CD4-positive, CD25-positive, alpha-beta regulatory T cell (primary cell): ENCODE measurements at regions not wholly inside any gene's neighbourhood (a gene's known extent, or its start where the extent isn't known, plus 50 kb on each side); places are given as distances from the start of the nearest gene placed in this dataset.

ENCODE experiments used
- ATAC-seq, 2 donors: fragments of 150-1000 bp; cut with Tn5 transposase; one replicate each; pipeline ENCODE4 v1.10.0; 2021; ENCODE audit warnings: low read depth in 2 of 2, moderate number of reproducible peaks in 2 of 2, moderate library complexity in 1 of 2
- DNase-seq, 3 donors: peaks; one replicate each; pipeline versions ENCODE4 v3.0.0 to v3.0.0-alpha.2; 2012 to 2022; ENCODE audit warnings: mixed read lengths in 1 of 3
- H3K27ac ChIP-seq: one replicate; pipeline ENCODE4 v1.7.0; 2013; ENCODE audit warnings: mild to moderate bottlenecking, low read length; ENCODE audit not compliant: insufficient read depth, poor library complexity, severe bottlenecking
- H3K27me3 ChIP-seq: one replicate; pipeline ENCODE4 v1.7.0; 2013; ENCODE audit warnings: low read length; ENCODE audit not compliant: control insufficient read depth, insufficient read depth
- H3K36me3 ChIP-seq: one replicate; pipeline ENCODE4 v1.7.0; 2013; ENCODE audit warnings: mild to moderate bottlenecking, low read length, moderate library complexity; ENCODE audit not compliant: control insufficient read depth, insufficient read depth
- H3K4me1 ChIP-seq: 2 replicates; pipeline ENCODE4 v1.7.0; 2013; ENCODE audit warnings: mild to moderate bottlenecking, low read length; ENCODE audit not compliant: insufficient read depth, control insufficient read depth, poor library complexity, severe bottlenecking
- H3K4me3 ChIP-seq: one replicate; pipeline ENCODE4 v1.7.0; 2013; ENCODE audit warnings: low read depth, mild to moderate bottlenecking, low read length, moderate library complexity
- H3K9me3 ChIP-seq, 2 experiments: 1 replicate in 1 of 2; 2 replicates in 1 of 2; pipeline ENCODE4 v1.7.0; 2013; ENCODE audit warnings: low read length in 2 of 2, mild to moderate bottlenecking in 1 of 2, moderate library complexity in 1 of 2; ENCODE audit not compliant: control insufficient read depth in 2 of 2
- H3K27ac Mint-ChIP-seq, 3 donors: one replicate each; pipeline ENCODE4 v1.8.0; 2020 to 2022; ENCODE audit warnings: mild to moderate bottlenecking in 3 of 3, mixed read lengths in 3 of 3, moderate library complexity in 2 of 3
- H3K27me3 Mint-ChIP-seq: one replicate; pipeline ENCODE4 v1.8.0; 2022; ENCODE audit warnings: mild to moderate bottlenecking, mixed read lengths
- H3K36me3 Mint-ChIP-seq: one replicate; pipeline ENCODE4 v1.8.0; 2020; ENCODE audit warnings: mixed read lengths
- H3K4me1 Mint-ChIP-seq, 4 donors: one replicate each; pipeline ENCODE4 v1.8.0; 2020 to 2022; ENCODE audit warnings: mixed read lengths in 4 of 4, mild to moderate bottlenecking in 1 of 4
- H3K4me3 Mint-ChIP-seq, 4 donors: one replicate each; pipeline ENCODE4 v1.8.0; 2020 to 2022; ENCODE audit warnings: mild to moderate bottlenecking in 4 of 4, mixed read lengths in 4 of 4, moderate library complexity in 3 of 4
- H3K9me3 Mint-ChIP-seq, 7 donors: one replicate each; pipeline ENCODE4 v1.8.0; 2020 to 2022; ENCODE audit warnings: mixed read lengths in 7 of 7, mild to moderate bottlenecking in 3 of 7, moderate library complexity in 2 of 7

- no peaks in the 10 kb centered on the region for H3K4me1 ChIP-seq
- H3K4me3 Mint-ChIP-seq: no peak overlapping the region
- ATAC-seq (no peak), DNase-seq (no peak)
- H3K36me3 ChIP-seq: no peaks in the 10 kb centered on the region
- no peaks in the 10 kb centered on the region for H3K27me3 ChIP-seq
- no peaks in the 10 kb centered on the region for H3K27me3 Mint-ChIP-seq
- H3K36me3 Mint-ChIP-seq: no peaks in the 10 kb centered on the region
- H3K9me3 Mint-ChIP-seq: peaks cover 0 to 18% (median 8%) of the 10 kb centered on the region in 7 donors
- no peak overlapping the region for H3K27ac Mint-ChIP-seq
- H3K4me3 ChIP-seq: no peak overlapping the region
- no peaks in the 10 kb centered on the region for H3K9me3 ChIP-seq
- no peak overlapping the region for H3K27ac ChIP-seq
- H3K4me1 Mint-ChIP-seq: no peaks in the 10 kb centered on the region
These were observed 125.3 kb upstream of the PDHA2 start for GRCh38 chr4:95714571-95714970.

DNA sequence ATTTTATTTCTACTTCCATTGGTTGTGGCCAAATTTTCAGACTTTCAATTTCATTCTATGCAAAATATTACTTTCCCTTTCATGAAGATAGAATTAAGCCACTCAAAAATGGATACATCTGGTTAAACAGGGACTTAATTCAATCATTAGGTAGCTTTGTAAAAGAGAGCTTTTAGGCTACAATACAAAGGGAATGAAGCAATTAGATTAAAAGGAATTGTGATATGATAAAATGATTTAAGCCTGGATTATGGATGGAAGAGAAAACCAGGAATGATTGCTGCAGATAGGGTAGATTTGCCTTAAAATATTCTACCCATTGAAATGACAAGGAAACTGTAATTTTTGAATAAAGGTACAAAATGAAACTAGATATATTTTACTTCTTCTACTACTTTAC, 134.6 kb upstream of the PDHA2 start:
- Mint-ChIP-seq H3K9me3 (peaks cover 0 to 8% (median 5%) of the 10 kb centered on the region in 7 donors), H3K27me3 (no peaks in the 10 kb centered on the region), H3K36me3 (no peaks in the 10 kb centered on the region), H3K27ac (no peak overlapping the region), H3K4me3 (no peak overlapping the region), H3K4me1 (no peaks in the 10 kb centered on the region)
- H3K4me1 ChIP-seq: no peaks in the 10 kb centered on the region
- no peaks in the 10 kb centered on the region for H3K36me3 ChIP-seq
- DNase-seq: no peak
- no peaks in the 10 kb centered on the region for H3K27me3 ChIP-seq
- no peak overlapping the region for H3K27ac ChIP-seq
- no peaks in the 10 kb centered on the region for H3K9me3 ChIP-seq
- ATAC-seq: no peak
- no peak overlapping the region for H3K4me3 ChIP-seq

- peaks cover 0 to 15% (median 2%) of the 10 kb centered on the region in 7 donors for H3K9me3 Mint-ChIP-seq
- no peak overlapping the region for H3K4me3 ChIP-seq
- H3K4me1 Mint-ChIP-seq: no peaks in the 10 kb centered on the region
- no peaks in the 10 kb centered on the region for H3K27me3 ChIP-seq
- no peaks in the 10 kb centered on the region for H3K4me1 ChIP-seq
- H3K27ac Mint-ChIP-seq: no peak overlapping the region
- H3K27ac ChIP-seq: no peak overlapping the region
- H3K4me3 Mint-ChIP-seq: no peak overlapping the region
- no peaks in the 10 kb centered on the region for H3K27me3 Mint-ChIP-seq
- no peaks in the 10 kb centered on the region for H3K9me3 ChIP-seq
- ATAC-seq (no peak), DNase-seq (no peak)
- no peaks in the 10 kb centered on the region for H3K36me3 ChIP-seq
- no peaks in the 10 kb centered on the region for H3K36me3 Mint-ChIP-seq
These were observed 138.3 kb upstream of the PDHA2 start for GRCh38 chr4:95701500-95702170.

DNA sequence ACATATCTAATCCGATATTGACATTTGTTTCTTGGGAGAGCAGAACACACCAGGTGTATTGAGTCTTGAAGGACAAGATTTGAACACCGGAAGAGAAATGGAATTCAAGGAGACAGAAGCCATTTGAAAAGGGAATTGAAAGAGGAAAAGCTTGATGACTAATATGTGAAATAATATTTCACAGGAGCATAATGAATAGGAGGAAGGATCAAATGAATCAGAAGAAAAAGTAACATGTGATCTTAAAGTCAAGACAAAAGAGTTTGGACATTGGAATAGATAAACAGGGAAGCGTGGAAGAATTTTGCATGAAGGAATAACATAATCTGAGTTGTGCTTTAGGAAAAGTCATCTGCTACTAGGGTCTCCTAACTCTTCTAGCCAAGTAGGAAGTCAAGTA, 145.5 kb upstream of the PDHA2 start:
- H3K36me3 ChIP-seq: no peaks in the 10 kb centered on the region
- H3K4me3 ChIP-seq: no peak overlapping the region
- no peak overlapping the region for H3K4me3 Mint-ChIP-seq
- H3K27me3 ChIP-seq: no peaks in the 10 kb centered on the region
- H3K27ac Mint-ChIP-seq: no peak overlapping the region
- H3K9me3 Mint-ChIP-seq: peaks cover 0 to 7% (median 0%) of the 10 kb centered on the region in 7 donors
- no peaks in the 10 kb centered on the region for H3K36me3 Mint-ChIP-seq
- DNase-seq: no peak
- no peaks in the 10 kb centered on the region for H3K4me1 ChIP-seq
- no peak overlapping the region for H3K27ac ChIP-seq
- ATAC-seq: no peak
- H3K27me3 Mint-ChIP-seq: no peaks in the 10 kb centered on the region
- no peaks in the 10 kb centered on the region for H3K4me1 Mint-ChIP-seq
- no peaks in the 10 kb centered on the region for H3K9me3 ChIP-seq

GRCh38 chr4:95693594-95693993, 144.8 kb upstream of the UNC5C start:
- H3K27ac Mint-ChIP-seq: no peak overlapping the region
- no peaks in the 10 kb centered on the region for H3K36me3 Mint-ChIP-seq
- DNase-seq (no peak), ATAC-seq (no peak)
- Histone ChIP-seq H3K36me3 (no peaks in the 10 kb centered on the region), H3K27me3 (no peaks in the 10 kb centered on the region), H3K4me1 (no peaks in the 10 kb centered on the region), H3K9me3 (no peaks in the 10 kb centered on the region), H3K4me3 (no peak overlapping the region), H3K27ac (no peak overlapping the region)
- H3K9me3 Mint-ChIP-seq: peaks cover 0 to 4% (median 0%) of the 10 kb centered on the region in 7 donors
- no peak overlapping the region for H3K4me3 Mint-ChIP-seq
- no peaks in the 10 kb centered on the region for H3K27me3 Mint-ChIP-seq
- H3K4me1 Mint-ChIP-seq: no peaks in the 10 kb centered on the region

- Mint-ChIP-seq H3K4me3 (no peak overlapping the region), H3K27me3 (no peaks in the 10 kb centered on the region), H3K36me3 (no peaks in the 10 kb centered on the region), H3K27ac (no peak overlapping the region), H3K4me1 (no peaks in the 10 kb centered on the region), H3K9me3 (peaks cover 0 to 9% (median 2%) of the 10 kb centered on the region in 7 donors)
- Histone ChIP-seq H3K4me1 (no peaks in the 10 kb centered on the region), H3K4me3 (no peak overlapping the region), H3K36me3 (no peaks in the 10 kb centered on the region), H3K27ac (no peak overlapping the region), H3K9me3 (no peaks in the 10 kb centered on the region), H3K27me3 (no peaks in the 10 kb centered on the region)
- ATAC-seq (no peak), DNase-seq (no peak)
These were observed 127.4 kb upstream of the UNC5C start for GRCh38 chr4:95676190-95676589.

- H3K9me3 ChIP-seq: no peaks in the 10 kb centered on the region
These were observed 126.8 kb upstream of the UNC5C start for GRCh38 chr4:95675623-95676022.

DNA sequence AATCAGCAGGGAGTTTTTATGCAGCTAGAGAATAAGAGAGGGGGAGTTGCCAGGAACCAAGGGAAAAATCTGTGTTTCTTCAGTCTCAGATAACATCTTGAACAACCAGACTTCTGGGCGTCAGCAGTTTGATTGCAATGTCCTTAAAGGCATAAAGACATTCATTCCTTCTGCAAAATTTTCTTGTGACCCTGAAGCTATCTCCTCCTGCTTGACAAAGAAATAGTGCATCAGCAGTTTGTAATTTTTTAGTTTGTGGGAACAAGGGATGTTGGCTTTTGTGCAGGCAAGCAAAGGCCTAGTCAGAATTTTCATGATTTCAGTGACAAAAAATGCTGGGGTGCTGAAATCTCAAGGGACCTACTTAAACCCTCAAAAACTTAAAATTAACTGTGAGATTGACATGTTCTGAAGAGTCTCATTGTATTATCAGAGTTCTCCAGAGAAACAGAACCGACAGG, 125.8 kb upstream of the UNC5C start:
- Mint-ChIP-seq H3K4me3 (no peak overlapping the region), H3K36me3 (no peaks in the 10 kb centered on the region), H3K9me3 (peaks cover 0 to 9% (median 2%) of the 10 kb centered on the region in 7 donors), H3K27me3 (no peaks in the 10 kb centered on the region), H3K27ac (no peak overlapping the region), H3K4me1 (no peaks in the 10 kb centered on the region)
- H3K27ac ChIP-seq: no peak overlapping the region
- no peaks in the 10 kb centered on the region for H3K9me3 ChIP-seq
- H3K4me1 ChIP-seq: no peaks in the 10 kb centered on the region
- H3K4me3 ChIP-seq: no peak overlapping the region
- DNase-seq: no peak
- no peak for ATAC-seq
- no peaks in the 10 kb centered on the region for H3K36me3 ChIP-seq
- no peaks in the 10 kb centered on the region for H3K27me3 ChIP-seq

More at GRCh38 chr4:95675623-95676022, 126.8 kb upstream of the UNC5C start:
- no peak overlapping the region for H3K27ac ChIP-seq
- Mint-ChIP-seq H3K9me3 (peaks cover 0 to 9% (median 2%) of the 10 kb centered on the region in 7 donors), H3K27ac (no peak overlapping the region), H3K4me3 (no peak overlapping the region), H3K4me1 (no peaks in the 10 kb centered on the region), H3K27me3 (no peaks in the 10 kb centered on the region), H3K36me3 (no peaks in the 10 kb centered on the region)
- H3K36me3 ChIP-seq: no peaks in the 10 kb centered on the region
- no peak for DNase-seq
- no peak for ATAC-seq
- no peaks in the 10 kb centered on the region for H3K4me1 ChIP-seq
- no peaks in the 10 kb centered on the region for H3K27me3 ChIP-seq
- H3K4me3 ChIP-seq: no peak overlapping the region
